ENCODE measurements at regions not wholly inside any gene's neighbourhood (a gene's known extent, or its start where the extent isn't known, plus 50 kb on each side); places are given as distances from the start of the nearest gene placed in this dataset.

- no peak for DNase-seq (ENCODE audit: low read depth in 2 of 2)
- no peaks in the 10 kb centered on the region for H3K79me2 ChIP-seq (ENCODE audit: control insufficient read depth, insufficient read depth, low read length)
- TF ChIP-seq EZH2 (IDR thresholded peaks at IDR 0.05; ENCODE audit: low read length, missing control alignments), result no peak
- TF ChIP-seq, protein P1, sequence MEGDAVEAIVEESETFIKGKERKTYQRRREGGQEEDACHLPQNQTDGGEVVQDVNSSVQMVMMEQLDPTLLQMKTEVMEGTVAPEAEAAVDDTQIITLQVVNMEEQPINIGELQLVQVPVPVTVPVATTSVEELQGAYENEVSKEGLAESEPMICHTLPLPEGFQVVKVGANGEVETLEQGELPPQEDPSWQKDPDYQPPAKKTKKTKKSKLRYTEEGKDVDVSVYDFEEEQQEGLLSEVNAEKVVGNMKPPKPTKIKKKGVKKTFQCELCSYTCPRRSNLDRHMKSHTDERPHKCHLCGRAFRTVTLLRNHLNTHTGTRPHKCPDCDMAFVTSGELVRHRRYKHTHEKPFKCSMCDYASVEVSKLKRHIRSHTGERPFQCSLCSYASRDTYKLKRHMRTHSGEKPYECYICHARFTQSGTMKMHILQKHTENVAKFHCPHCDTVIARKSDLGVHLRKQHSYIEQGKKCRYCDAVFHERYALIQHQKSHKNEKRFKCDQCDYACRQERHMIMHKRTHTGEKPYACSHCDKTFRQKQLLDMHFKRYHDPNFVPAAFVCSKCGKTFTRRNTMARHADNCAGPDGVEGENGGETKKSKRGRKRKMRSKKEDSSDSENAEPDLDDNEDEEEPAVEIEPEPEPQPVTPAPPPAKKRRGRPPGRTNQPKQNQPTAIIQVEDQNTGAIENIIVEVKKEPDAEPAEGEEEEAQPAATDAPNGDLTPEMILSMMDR (conservative IDR thresholded peaks at IDR 0.05 in 1 of 2, IDR thresholded peaks at IDR 0.05 in 1 of 2; ENCODE audit: low read depth in 1 of 2, low read length in 2 of 2), result no peak
Measured at GRCh38 chr6:130593200-130593599, 227.4 kb downstream of the TMEM200A start.

DNA sequence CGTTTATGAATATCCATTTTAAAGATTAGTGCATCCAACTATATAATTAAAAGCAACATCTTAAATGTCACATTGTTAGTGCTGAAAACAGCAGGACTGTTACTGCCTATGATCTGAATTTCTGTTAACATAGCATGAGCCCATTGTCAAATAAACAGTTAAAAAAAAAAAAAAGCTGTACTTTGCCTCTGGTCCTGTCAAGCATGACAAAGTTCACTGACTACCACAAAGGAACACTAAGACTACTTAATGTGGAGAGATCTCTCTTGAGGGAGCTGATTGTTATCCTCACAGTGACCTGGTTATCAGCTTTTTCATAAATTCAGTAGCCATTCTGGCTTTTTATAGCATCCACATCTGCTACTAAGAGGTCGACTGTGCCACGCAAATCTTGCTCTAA lies 228.1 kb downstream of the TMEM200A start:
- Histone ChIP-seq H3K4me3 (replicated peaks in 1 of 4; ENCODE audit: control extremely low read depth in 1 of 4, insufficient read depth in 1 of 4, low read depth in 3 of 4, low read length in 4 of 4) (no peak overlapping the region), H2AFZ (ENCODE audit: low read length) (no peak overlapping the region), H3K79me2 (ENCODE audit: control insufficient read depth, insufficient read depth, low read length) (no peaks in the 10 kb centered on the region), H4K20me1 (ENCODE audit: control insufficient read depth, extremely low read depth, insufficient read depth, low read length) (no peaks in the 10 kb centered on the region), H3K27ac (ENCODE audit: insufficient read depth, low read length) (no peak overlapping the region), H3K4me1 (ENCODE audit: control insufficient read depth, extremely low read depth, insufficient read depth, low read length) (no peaks in the 10 kb centered on the region), H3K9ac (ENCODE audit: insufficient read depth, low read length) (no peak overlapping the region), H3K27me3 (ENCODE audit: control insufficient read depth, insufficient read depth, low read length) (no peaks in the 10 kb centered on the region), H3K9me3 (ENCODE audit: control insufficient read depth, insufficient read depth, low read depth, low read length) (no peaks in the 10 kb centered on the region), H3K36me3 (ENCODE audit: control insufficient read depth, insufficient read depth, low read length) (no peaks in the 10 kb centered on the region), H3K4me2 (ENCODE audit: extremely low read depth, insufficient read depth, low read length) (no peak overlapping the region)
- TF ChIP-seq, protein P1 (conservative IDR thresholded peaks at IDR 0.05 in 1 of 2, IDR thresholded peaks at IDR 0.05 in 1 of 2; ENCODE audit: low read depth in 1 of 2, low read length in 2 of 2), result no peak
- no peak for TF ChIP-seq EZH2 (IDR thresholded peaks at IDR 0.05; ENCODE audit: low read length, missing control alignments)
- DNase-seq (ENCODE audit: low read depth in 2 of 2), result no peak

More at GRCh38 chr6:130593200-130593599, 227.4 kb downstream of the TMEM200A start:
- Histone ChIP-seq H3K9me3 (ENCODE audit: control insufficient read depth, insufficient read depth, low read depth, low read length) (no peaks in the 10 kb centered on the region), H3K4me3 (replicated peaks in 1 of 4; ENCODE audit: control extremely low read depth in 1 of 4, insufficient read depth in 1 of 4, low read depth in 3 of 4, low read length in 4 of 4) (no peak overlapping the region), H3K4me2 (ENCODE audit: extremely low read depth, insufficient read depth, low read length) (no peak overlapping the region), H3K36me3 (ENCODE audit: control insufficient read depth, insufficient read depth, low read length) (no peaks in the 10 kb centered on the region), H3K4me1 (ENCODE audit: control insufficient read depth, extremely low read depth, insufficient read depth, low read length) (no peaks in the 10 kb centered on the region), H2AFZ (ENCODE audit: low read length) (no peak overlapping the region), H3K27me3 (ENCODE audit: control insufficient read depth, insufficient read depth, low read length) (no peaks in the 10 kb centered on the region), H3K27ac (ENCODE audit: insufficient read depth, low read length) (no peak overlapping the region), H4K20me1 (ENCODE audit: control insufficient read depth, extremely low read depth, insufficient read depth, low read length) (no peaks in the 10 kb centered on the region), H3K9ac (ENCODE audit: insufficient read depth, low read length) (no peak overlapping the region)

DNA sequence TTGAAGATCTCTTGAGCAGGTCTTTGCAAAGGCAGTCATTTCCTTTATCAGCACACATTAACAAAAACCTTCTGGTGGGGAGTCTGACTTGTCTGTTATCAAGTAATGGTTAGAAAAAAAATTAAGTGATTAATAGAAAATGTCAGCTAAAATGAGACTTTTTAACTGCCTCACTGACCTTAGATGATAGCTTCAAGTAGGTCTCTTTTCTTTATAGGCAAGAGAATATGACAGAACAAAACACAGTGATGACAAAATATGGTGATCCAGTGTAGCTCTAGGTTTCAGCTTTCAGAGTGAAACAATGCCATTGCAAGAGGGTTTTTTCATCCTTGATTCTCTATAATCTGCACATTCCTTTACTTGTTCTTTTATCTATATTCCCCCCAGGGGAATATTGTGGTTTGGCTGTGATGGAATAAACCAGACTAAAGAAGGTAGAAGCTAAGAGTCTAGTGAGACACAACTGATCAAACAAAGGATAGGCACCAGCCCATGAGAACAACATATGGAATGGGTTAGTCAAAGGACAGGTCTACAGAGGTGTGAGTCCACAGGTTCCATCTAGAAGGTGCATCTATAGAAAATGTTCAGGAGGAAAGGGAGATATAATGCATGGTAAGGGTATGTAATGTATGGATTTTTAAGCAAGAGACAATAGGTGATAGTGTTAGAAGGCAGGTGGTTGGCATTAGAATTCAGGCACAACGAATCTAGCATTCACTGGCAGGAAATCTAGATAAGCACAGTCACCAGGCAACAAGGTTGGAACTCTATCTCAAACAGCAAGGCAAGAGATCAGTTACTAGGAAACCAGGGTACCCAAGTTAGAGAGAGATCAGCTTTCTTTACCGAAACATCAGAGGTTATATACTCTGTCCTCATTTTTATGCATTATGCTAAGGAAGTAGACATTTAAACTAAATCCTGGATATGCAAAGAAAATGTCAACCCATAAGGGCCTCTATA lies 228.9 kb upstream of the SMLR1 start:
- Histone ChIP-seq H3K79me2 (ENCODE audit: control insufficient read depth, insufficient read depth, low read length) (no peaks in the 10 kb centered on the region), H3K4me2 (ENCODE audit: extremely low read depth, insufficient read depth, low read length) (no peak overlapping the region), H3K4me3 (replicated peaks in 1 of 4; ENCODE audit: control extremely low read depth in 1 of 4, insufficient read depth in 1 of 4, low read depth in 3 of 4, low read length in 4 of 4) (no peak overlapping the region), H4K20me1 (ENCODE audit: control insufficient read depth, extremely low read depth, insufficient read depth, low read length) (no peaks in the 10 kb centered on the region), H3K27ac (ENCODE audit: insufficient read depth, low read length) (no peak overlapping the region), H3K27me3 (ENCODE audit: control insufficient read depth, insufficient read depth, low read length) (no peaks in the 10 kb centered on the region), H3K9ac (ENCODE audit: insufficient read depth, low read length) (no peak overlapping the region), H2AFZ (ENCODE audit: low read length) (no peak overlapping the region), H3K4me1 (ENCODE audit: control insufficient read depth, extremely low read depth, insufficient read depth, low read length) (peaks cover 8% of the 10 kb centered on the region), H3K36me3 (ENCODE audit: control insufficient read depth, insufficient read depth, low read length) (no peaks in the 10 kb centered on the region), H3K9me3 (ENCODE audit: control insufficient read depth, insufficient read depth, low read depth, low read length) (no peaks in the 10 kb centered on the region)
- TF ChIP-seq, protein P1 (conservative IDR thresholded peaks at IDR 0.05 in 1 of 2, IDR thresholded peaks at IDR 0.05 in 1 of 2; ENCODE audit: low read depth in 1 of 2, low read length in 2 of 2), result no peak
- TF ChIP-seq EZH2 (IDR thresholded peaks at IDR 0.05; ENCODE audit: low read length, missing control alignments), result no peak
- DNase-seq (ENCODE audit: low read depth in 2 of 2), result peak in 1 of 2 donors; percentile 64
